ENCODE measurements at regions not wholly inside any gene's neighbourhood (a gene's known extent, or its start where the extent isn't known, plus 50 kb on each side); places are given as distances from the start of the nearest gene placed in this dataset.

DNA sequence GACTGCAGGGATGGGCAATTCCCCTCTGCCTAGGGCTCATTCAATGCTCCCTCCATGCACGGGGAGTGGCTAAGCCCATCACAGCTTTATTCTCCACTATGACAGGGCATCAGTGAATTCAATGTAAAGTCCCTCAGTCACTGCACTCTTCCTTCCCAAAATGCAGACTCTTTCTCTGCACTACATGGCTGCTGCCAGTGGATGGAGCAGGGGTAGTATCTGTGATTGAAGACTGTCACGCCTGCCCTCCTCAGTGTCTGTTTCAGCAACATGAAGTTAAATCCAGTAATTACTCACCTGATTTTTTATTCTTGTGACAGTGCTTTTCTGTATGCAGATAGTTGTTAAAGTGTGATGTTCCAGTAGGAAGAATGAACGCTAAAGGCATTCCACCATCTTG lies 1323.2 kb downstream of the AMY1C start:
- TF ChIP-seq, protein P1, sequence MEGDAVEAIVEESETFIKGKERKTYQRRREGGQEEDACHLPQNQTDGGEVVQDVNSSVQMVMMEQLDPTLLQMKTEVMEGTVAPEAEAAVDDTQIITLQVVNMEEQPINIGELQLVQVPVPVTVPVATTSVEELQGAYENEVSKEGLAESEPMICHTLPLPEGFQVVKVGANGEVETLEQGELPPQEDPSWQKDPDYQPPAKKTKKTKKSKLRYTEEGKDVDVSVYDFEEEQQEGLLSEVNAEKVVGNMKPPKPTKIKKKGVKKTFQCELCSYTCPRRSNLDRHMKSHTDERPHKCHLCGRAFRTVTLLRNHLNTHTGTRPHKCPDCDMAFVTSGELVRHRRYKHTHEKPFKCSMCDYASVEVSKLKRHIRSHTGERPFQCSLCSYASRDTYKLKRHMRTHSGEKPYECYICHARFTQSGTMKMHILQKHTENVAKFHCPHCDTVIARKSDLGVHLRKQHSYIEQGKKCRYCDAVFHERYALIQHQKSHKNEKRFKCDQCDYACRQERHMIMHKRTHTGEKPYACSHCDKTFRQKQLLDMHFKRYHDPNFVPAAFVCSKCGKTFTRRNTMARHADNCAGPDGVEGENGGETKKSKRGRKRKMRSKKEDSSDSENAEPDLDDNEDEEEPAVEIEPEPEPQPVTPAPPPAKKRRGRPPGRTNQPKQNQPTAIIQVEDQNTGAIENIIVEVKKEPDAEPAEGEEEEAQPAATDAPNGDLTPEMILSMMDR (IDR thresholded peaks at IDR 0.05) = no peak
- TF ChIP-seq POLR2A (IDR thresholded peaks at IDR 0.05) = no peak

Data from testis (tissue), 2 donors.